Osteoblast (primary cell): ENCODE measurements at regions not wholly inside any gene's neighbourhood (a gene's known extent, or its start where the extent isn't known, plus 50 kb on each side); places are given as distances from the start of the nearest gene placed in this dataset.

Experiments used
- DNase-seq: peaks from one replicate; pipeline ENCODE4 v3.0.0; 2011; ENCODE audit warnings: low spot score, mixed read lengths; ENCODE audit not compliant: insufficient read length; ENCODE audit errors: missing footprints
- H2AFZ ChIP-seq: 2 replicates; pipeline ENCODE4 v1.6.0; 2011; ENCODE audit warnings: mild to moderate bottlenecking, low read length
- H3K27ac ChIP-seq: 2 replicates; pipeline ENCODE4 v1.5.1; 2011; ENCODE audit warnings: mild to moderate bottlenecking, low read depth, low read length, moderate library complexity
- H3K27me3 ChIP-seq: 2 replicates; pipeline ENCODE4 v1.6.0; 2012; ENCODE audit warnings: mild to moderate bottlenecking, control low read depth, inconsistent platforms, low read length, moderate library complexity; ENCODE audit not compliant: insufficient read depth
- H3K36me3 ChIP-seq: 2 replicates; pipeline ENCODE4 v1.5.1; 2011; ENCODE audit warnings: mild to moderate bottlenecking, low read length, control low read depth, moderate library complexity; ENCODE audit not compliant: insufficient read depth
- H3K4me1 ChIP-seq: 2 replicates; pipeline ENCODE4 v1.5.1; 2011; ENCODE audit warnings: mild to moderate bottlenecking, low read length, control low read depth, moderate library complexity; ENCODE audit not compliant: insufficient read depth
- H3K4me2 ChIP-seq: 2 replicates; pipeline ENCODE4 v1.6.0; 2011; ENCODE audit warnings: mild to moderate bottlenecking, low read length; ENCODE audit not compliant: insufficient read depth
- H3K4me3 ChIP-seq: fragments of 200-600 bp; sonication (generic); 3 replicates; pipeline ENCODE4 v1.5.1; 2012; ENCODE audit warnings: mild to moderate bottlenecking, low read length, inconsistent platforms; ENCODE audit not compliant: insufficient read depth
- H3K79me2 ChIP-seq: 2 replicates; pipeline ENCODE4 v1.6.0; 2012; ENCODE audit warnings: mild to moderate bottlenecking, low read length, control low read depth, inconsistent platforms; ENCODE audit not compliant: insufficient read depth
- H3K9me3 ChIP-seq: 2 replicates; pipeline ENCODE4 v1.5.1; 2011; ENCODE audit warnings: low read depth, low read length, control low read depth
- H4K20me1 ChIP-seq: 2 replicates; pipeline ENCODE4 v1.6.0; 2012; ENCODE audit warnings: mild to moderate bottlenecking, low read length, control low read depth; ENCODE audit not compliant: insufficient read depth
- TF ChIP-seq, protein P1 (sequence below): IDR thresholded peaks from 2 replicates; pipeline ENCODE4 v1.5.1; 2011; ENCODE audit warnings: mild to moderate bottlenecking, low read depth, low read length, moderate library complexity; ENCODE audit errors: extremely low read depth

DNA sequence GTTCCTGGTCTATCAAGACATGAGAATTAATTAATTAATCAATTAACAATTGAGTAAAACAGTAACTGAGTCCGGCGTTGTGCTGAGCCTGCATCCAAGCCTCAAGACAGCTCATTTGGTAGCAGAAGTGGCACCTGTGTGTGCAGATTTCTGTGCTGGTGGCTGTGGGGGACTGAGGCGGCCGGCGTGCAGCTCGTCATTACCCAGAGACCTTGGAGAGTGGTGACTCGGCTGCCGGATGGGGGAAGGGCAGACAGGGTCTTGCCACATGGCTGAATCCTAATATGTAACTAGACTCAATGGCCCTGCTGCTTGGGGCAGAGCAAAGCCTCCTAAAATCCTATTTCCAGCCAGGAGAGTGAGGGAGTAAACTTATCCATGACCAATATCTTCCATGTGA, 510.2 kb downstream of the TCERG1L start:
- Histone ChIP-seq H2AFZ (no peak overlapping the region), H3K79me2 (no peaks in the 10 kb centered on the region), H3K4me3 (no peak overlapping the region), H3K27me3 (no peaks in the 10 kb centered on the region), H4K20me1 (no peaks in the 10 kb centered on the region), H3K9me3 (no peaks in the 10 kb centered on the region), H3K4me2 (no peak overlapping the region), H3K4me1 (no peaks in the 10 kb centered on the region), H3K27ac (no peak overlapping the region), H3K36me3 (no peaks in the 10 kb centered on the region)
- TF ChIP-seq, protein P1, sequence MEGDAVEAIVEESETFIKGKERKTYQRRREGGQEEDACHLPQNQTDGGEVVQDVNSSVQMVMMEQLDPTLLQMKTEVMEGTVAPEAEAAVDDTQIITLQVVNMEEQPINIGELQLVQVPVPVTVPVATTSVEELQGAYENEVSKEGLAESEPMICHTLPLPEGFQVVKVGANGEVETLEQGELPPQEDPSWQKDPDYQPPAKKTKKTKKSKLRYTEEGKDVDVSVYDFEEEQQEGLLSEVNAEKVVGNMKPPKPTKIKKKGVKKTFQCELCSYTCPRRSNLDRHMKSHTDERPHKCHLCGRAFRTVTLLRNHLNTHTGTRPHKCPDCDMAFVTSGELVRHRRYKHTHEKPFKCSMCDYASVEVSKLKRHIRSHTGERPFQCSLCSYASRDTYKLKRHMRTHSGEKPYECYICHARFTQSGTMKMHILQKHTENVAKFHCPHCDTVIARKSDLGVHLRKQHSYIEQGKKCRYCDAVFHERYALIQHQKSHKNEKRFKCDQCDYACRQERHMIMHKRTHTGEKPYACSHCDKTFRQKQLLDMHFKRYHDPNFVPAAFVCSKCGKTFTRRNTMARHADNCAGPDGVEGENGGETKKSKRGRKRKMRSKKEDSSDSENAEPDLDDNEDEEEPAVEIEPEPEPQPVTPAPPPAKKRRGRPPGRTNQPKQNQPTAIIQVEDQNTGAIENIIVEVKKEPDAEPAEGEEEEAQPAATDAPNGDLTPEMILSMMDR = no peak
- DNase-seq = no peak

DNA sequence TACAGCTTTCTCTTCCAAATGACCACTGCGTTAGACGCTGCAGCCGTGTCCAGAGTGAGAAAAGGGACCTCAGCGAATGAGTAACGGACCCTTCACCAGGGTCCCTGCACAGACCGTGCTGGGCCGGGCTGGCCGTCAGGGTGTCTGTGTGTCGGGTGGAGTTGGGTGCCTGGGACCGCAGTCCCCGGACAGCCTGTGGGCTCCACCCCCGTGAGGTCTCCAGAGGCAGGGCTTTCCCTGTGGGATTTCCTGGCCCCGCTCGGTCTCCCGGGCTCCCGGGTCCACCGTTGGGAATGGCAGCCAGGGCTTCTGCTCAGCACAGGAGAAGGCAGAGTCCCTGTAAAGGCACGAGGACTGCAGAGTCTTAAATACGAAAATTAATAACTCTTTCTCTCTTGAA, 509.7 kb downstream of the TCERG1L start:
- Histone ChIP-seq H3K9me3 (no peaks in the 10 kb centered on the region), H4K20me1 (no peaks in the 10 kb centered on the region), H3K4me1 (no peaks in the 10 kb centered on the region), H3K4me2 (no peak overlapping the region), H3K4me3 (no peak overlapping the region), H3K27ac (no peak overlapping the region), H2AFZ (no peak overlapping the region), H3K79me2 (no peaks in the 10 kb centered on the region), H3K27me3 (no peaks in the 10 kb centered on the region), H3K36me3 (no peaks in the 10 kb centered on the region)
- TF ChIP-seq, protein P1 = no peak
- no peak for DNase-seq

DNA sequence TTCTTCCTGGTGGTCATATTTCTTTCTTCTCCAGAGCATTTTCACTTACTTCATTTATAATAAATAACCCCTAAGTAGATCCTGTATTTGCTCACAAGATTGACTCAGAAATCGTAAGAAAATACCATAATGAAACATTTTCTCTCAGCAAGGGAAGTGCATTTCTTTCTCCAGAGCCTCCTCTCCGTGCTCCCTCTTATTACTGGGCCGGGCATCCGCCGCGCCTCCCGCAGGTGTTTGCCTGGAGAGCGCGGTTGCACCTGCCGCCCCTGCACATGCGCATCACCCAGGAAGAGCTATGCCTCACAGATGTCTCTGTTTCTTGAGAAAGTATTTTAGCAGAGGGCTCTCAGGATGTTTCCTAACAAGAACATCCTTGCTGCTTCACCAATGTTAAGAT, 509.2 kb downstream of the TCERG1L start:
- no peaks in the 10 kb centered on the region for H3K27me3 ChIP-seq
- no peaks in the 10 kb centered on the region for H4K20me1 ChIP-seq
- no peak overlapping the region for H3K27ac ChIP-seq
- TF ChIP-seq, protein P1 = no peak
- no peaks in the 10 kb centered on the region for H3K79me2 ChIP-seq
- no peaks in the 10 kb centered on the region for H3K9me3 ChIP-seq
- no peak overlapping the region for H3K4me3 ChIP-seq
- H3K36me3 ChIP-seq = no peaks in the 10 kb centered on the region
- no peak overlapping the region for H3K4me2 ChIP-seq
- H2AFZ ChIP-seq = no peak overlapping the region
- no peaks in the 10 kb centered on the region for H3K4me1 ChIP-seq
- DNase-seq = no peak

DNA sequence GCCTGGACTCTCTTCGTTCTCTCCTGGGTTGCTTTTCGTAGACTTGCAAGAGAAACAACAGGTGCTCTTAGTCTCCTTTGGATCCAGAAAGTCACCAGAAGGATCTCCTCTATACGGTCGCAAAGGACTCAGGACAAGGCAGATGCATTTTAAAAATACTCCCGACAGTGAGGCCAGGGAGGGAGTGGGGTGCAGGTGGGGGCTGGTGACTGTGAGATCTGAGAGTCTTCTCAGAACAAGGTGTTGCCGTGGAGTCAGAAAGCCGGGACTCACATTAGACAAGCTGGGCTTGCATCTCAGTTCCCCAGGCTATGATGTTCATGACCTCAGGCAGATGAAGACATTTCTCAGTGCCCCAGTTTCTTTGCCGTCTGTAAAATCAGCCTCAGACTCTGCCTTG, 507.2 kb downstream of the TCERG1L start:
- H3K27ac ChIP-seq = no peak overlapping the region
- no peaks in the 10 kb centered on the region for H3K27me3 ChIP-seq
- TF ChIP-seq, protein P1 = no peak
- DNase-seq = no peak
- H3K79me2 ChIP-seq = no peaks in the 10 kb centered on the region
- no peaks in the 10 kb centered on the region for H3K4me1 ChIP-seq
- H4K20me1 ChIP-seq = no peaks in the 10 kb centered on the region
- no peaks in the 10 kb centered on the region for H3K9me3 ChIP-seq
- no peak overlapping the region for H3K4me2 ChIP-seq
- H3K36me3 ChIP-seq = no peaks in the 10 kb centered on the region
- no peak overlapping the region for H2AFZ ChIP-seq
- H3K4me3 ChIP-seq = no peak overlapping the region
